GM12865 (cell line): ENCODE measurements at regions not wholly inside any gene's neighbourhood (a gene's known extent, or its start where the extent isn't known, plus 50 kb on each side); places are given as distances from the start of the nearest gene placed in this dataset.

Experiments used
- DNase-seq: peaks from one replicate; pipeline ENCODE4 v3.0.0; 2010; ENCODE audit warnings: low read depth
- H3K4me3 ChIP-seq: 2 replicates; pipeline ENCODE4 v1.5.1; 2011; ENCODE audit warnings: mild to moderate bottlenecking, low read depth, low read length, control low read depth
- CTCF ChIP-seq: IDR thresholded peaks from 2 replicates; pipeline ENCODE4 v1.5.1; 2011; ENCODE audit warnings: low read length, control low read depth, low read depth, inconsistent platforms; ENCODE audit not compliant: insufficient read depth; ENCODE audit errors: missing control alignments

DNA sequence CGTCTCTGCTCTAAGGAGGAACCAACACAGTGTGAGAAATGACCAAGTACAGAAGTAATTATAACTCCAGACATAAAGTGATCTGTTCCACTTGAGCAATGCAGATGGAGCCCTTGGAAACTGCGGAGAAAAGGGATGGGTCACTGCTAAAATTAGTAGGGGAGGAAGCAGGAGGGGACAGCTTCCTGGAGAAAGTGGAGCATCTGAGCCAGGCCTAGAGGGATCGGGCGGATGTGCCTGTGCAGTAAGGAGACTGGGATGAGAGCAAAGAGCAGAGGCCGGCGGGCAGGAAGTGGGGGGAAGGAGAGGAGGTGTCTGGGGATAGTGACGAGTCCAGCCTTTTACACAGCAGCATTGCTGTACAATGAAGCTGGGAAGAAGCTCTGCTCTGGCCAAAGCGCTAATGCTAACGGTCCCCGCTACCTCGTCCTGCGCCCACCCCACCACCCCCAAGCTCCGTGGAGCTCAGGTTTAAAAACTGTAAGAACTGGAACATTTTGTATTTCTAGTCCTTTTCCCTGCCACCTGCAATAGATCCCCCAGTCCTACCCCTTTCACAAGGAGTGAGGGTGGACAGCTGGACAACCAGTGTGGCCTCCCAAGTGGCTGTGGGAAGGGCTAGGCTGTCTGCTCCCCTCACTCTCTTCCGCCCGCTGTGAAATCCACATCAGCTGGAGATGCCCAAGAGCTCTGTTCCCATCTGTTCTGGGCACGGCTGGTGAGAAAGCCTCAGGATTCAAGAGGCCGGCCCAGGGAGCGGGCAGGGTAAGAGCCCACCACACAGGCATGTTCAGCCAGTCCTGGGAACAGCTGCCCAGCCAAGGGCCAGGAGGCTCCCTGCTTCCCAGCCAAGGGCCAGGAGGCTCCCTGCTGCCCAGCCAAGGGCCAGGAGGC, 53.0 kb upstream of the HES1 start:
- TF ChIP-seq CTCF, result no peak
- no peak overlapping the region for H3K4me3 ChIP-seq
- no peak for DNase-seq

DNA sequence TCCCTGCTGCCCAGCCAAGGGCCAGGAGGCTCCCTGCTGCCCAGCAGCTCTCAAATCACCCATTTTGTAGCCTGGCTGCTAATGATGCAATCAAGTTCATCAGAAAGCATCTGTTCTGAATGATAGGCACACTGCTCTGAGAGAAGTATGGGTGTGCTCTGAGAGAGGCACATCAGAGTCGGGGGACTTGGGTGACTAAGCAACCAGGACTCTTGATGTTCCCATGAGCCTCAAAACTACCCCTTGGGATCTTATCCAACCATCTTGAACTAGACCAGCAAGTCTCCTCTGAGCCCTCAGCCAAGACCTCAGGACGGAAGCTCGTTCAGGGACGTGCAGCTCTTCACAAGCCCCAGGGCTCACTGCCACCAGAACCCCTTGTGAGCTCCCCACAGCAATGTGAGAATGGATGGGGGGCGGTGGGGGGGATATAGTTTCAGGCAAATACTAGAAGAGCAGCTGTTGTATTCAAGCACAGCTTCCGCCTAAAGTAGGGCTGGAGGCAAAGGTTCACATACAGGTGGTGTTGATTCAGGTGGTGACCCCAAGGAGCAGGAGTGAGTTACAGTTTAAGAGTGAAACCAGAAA, 52.2 kb upstream of the HES1 start:
- no peak for TF ChIP-seq CTCF
- no peak overlapping the region for H3K4me3 ChIP-seq
- DNase-seq, result no peak

DNA sequence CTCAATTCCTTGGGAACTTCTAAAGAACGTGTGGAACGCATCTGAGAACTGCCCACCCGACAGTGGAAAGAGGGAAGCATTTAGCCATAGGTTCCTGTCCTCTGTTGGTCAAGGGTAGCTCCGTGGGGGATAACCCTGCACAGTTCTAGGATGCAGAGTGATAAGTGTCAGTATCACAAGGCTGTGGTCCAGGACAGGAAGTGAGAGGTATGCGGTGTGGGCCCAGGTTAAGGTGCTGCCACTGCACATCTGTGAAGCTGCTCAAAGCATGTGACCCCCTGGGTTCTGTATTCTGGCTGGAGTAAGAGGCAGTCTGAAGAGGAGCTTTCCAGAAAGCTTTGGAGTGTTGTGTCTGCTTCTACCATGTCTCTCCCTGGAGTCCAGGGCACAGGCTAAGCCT, 51.7 kb upstream of the HES1 start:
- peak; percentile 66 for DNase-seq
- H3K4me3 ChIP-seq, result no peak overlapping the region
- no peak for TF ChIP-seq CTCF
